Liver (tissue), 8 donors: ENCODE measurements at regions not wholly inside any gene's neighbourhood (a gene's known extent, or its start where the extent isn't known, plus 50 kb on each side); places are given as distances from the start of the nearest gene placed in this dataset.

ENCODE experiments used
- DNase-seq: peaks from one replicate; pipeline ENCODE4 v3.0.0-alpha.2; 2017; ENCODE audit warnings: low spot score
- H3K27ac ChIP-seq, 2 donors: one replicate each; pipeline ENCODE4 v1.7.0; 2013; ENCODE audit warnings: inconsistent platforms in 2 of 2, low read length in 2 of 2, control low read depth in 1 of 2, low read depth in 1 of 2, mild to moderate bottlenecking in 1 of 2
- H3K27me3 ChIP-seq, 4 donors: one replicate each; pipeline versions ENCODE4 v1.6.1 to v1.7.0; 2013; ENCODE audit warnings: low read length in 3 of 4, inconsistent platforms in 1 of 4, mild to moderate bottlenecking in 1 of 4, moderate library complexity in 1 of 4; ENCODE audit not compliant: control insufficient read depth in 4 of 4, insufficient read depth in 4 of 4
- H3K36me3 ChIP-seq, 4 donors: one replicate each; pipeline versions ENCODE4 v1.6.1 to v1.7.0; 2013; ENCODE audit warnings: low read length in 3 of 4, mild to moderate bottlenecking in 3 of 4, low read depth in 1 of 4, moderate library complexity in 1 of 4; ENCODE audit not compliant: control insufficient read depth in 4 of 4, insufficient read depth in 3 of 4
- H3K4me1 ChIP-seq, 4 donors: one replicate each; pipeline versions ENCODE4 v1.6.1 to v1.7.0; 2013; ENCODE audit warnings: low read length in 3 of 4, mild to moderate bottlenecking in 3 of 4, moderate library complexity in 1 of 4; ENCODE audit not compliant: control insufficient read depth in 4 of 4, insufficient read depth in 4 of 4
- H3K4me3 ChIP-seq, 3 donors: one replicate each; pipeline versions ENCODE4 v1.6.1 to v1.7.0; 2013; ENCODE audit warnings: low read length in 3 of 3, control low read depth in 1 of 3, low read depth in 1 of 3, mild to moderate bottlenecking in 1 of 3
- H3K9ac ChIP-seq, 2 donors: one replicate each; pipeline ENCODE4 v1.7.0; 2013; ENCODE audit warnings: low read length in 2 of 2, mild to moderate bottlenecking in 2 of 2, moderate library complexity in 2 of 2, control low read depth in 1 of 2, low read depth in 1 of 2
- H3K9me3 ChIP-seq, 4 donors: one replicate each; pipeline versions ENCODE4 v1.6.1 to v1.7.0; 2013; ENCODE audit warnings: low read length in 3 of 4; ENCODE audit not compliant: control insufficient read depth in 4 of 4
- ATF3 ChIP-seq: IDR thresholded peaks from 2 replicates; pipeline ENCODE4 v1.6.1; 2016; ENCODE audit warnings: antibody characterized with exemption
- CTCF ChIP-seq: fragments of 150-350 bp; IDR thresholded peaks from 2 replicates; pipeline ENCODE4 v1.5.1; 2017; ENCODE audit warnings: improper control_type of control experiment, low read depth, low read length; ENCODE audit not compliant: missing input control
- EGR1 ChIP-seq, 2 donors: IDR thresholded peaks; 2 replicates each; pipeline ENCODE4 v1.6.1; 2016 to 2018; ENCODE audit warnings: antibody characterized with exemption in 2 of 2, low read depth in 2 of 2
- FOXA1 ChIP-seq: IDR thresholded peaks from 2 replicates; pipeline ENCODE4 v1.6.1; 2016; ENCODE audit warnings: antibody characterized with exemption
- FOXA2 ChIP-seq: IDR thresholded peaks from 2 replicates; pipeline ENCODE4 v1.6.1; 2016; ENCODE audit warnings: antibody characterized with exemption
- GABPA ChIP-seq, 2 donors: IDR thresholded peaks in 1 of 2; conservative IDR thresholded peaks in 1 of 2; 2 replicates each; pipeline ENCODE4 v1.6.1; 2016; ENCODE audit warnings: antibody characterized with exemption in 2 of 2, mild to moderate bottlenecking in 1 of 2, moderate library complexity in 1 of 2
- HNF4A ChIP-seq, 2 donors: conservative IDR thresholded peaks; 2 replicates each; pipeline ENCODE4 v1.6.1; 2016; ENCODE audit warnings: antibody characterized with exemption in 2 of 2, mild to moderate bottlenecking in 2 of 2
- HNF4G ChIP-seq: IDR thresholded peaks from 2 replicates; pipeline ENCODE4 v1.6.1; 2016; ENCODE audit warnings: antibody characterized with exemption
- JUND ChIP-seq, 2 donors: IDR thresholded peaks; 2 replicates each; pipeline ENCODE4 v1.6.1; 2016; ENCODE audit warnings: antibody characterized with exemption in 2 of 2
- MAX ChIP-seq: IDR thresholded peaks from 2 replicates; pipeline ENCODE4 v1.6.1; 2016; ENCODE audit warnings: antibody characterized with exemption
- NR2F2 ChIP-seq: IDR thresholded peaks from 2 replicates; pipeline ENCODE4 v1.6.1; 2016; ENCODE audit warnings: antibody characterized with exemption
- RAD21 ChIP-seq, 2 donors: IDR thresholded peaks; 2 replicates each; pipeline ENCODE4 v1.6.1; 2016; ENCODE audit warnings: antibody characterized with exemption in 2 of 2, mild to moderate bottlenecking in 2 of 2
- REST ChIP-seq: IDR thresholded peaks from 2 replicates; pipeline ENCODE4 v1.6.1; 2016; ENCODE audit warnings: antibody characterized with exemption, mild to moderate bottlenecking
- RXRA ChIP-seq, 2 donors: IDR thresholded peaks; 2 replicates each; pipeline ENCODE4 v1.6.1; 2017 to 2018; ENCODE audit warnings: antibody characterized with exemption in 2 of 2, mild to moderate bottlenecking in 1 of 2
- SP1 ChIP-seq: IDR thresholded peaks from 2 replicates; pipeline ENCODE4 v1.6.1; 2018; ENCODE audit warnings: antibody characterized with exemption, mild to moderate bottlenecking
- TAF1 ChIP-seq: conservative IDR thresholded peaks from 2 replicates; pipeline ENCODE4 v1.6.1; 2016; ENCODE audit warnings: antibody characterized with exemption, mild to moderate bottlenecking
- YY1 ChIP-seq: IDR thresholded peaks from 2 replicates; pipeline ENCODE4 v1.6.1; 2016; ENCODE audit warnings: antibody characterized with exemption, mild to moderate bottlenecking
- ZBTB33 ChIP-seq: IDR thresholded peaks from 2 replicates; pipeline ENCODE4 v1.6.1; 2016; ENCODE audit warnings: antibody characterized with exemption
- WGBS: extraction: QIAGEN DNeasy Blood & Tissue Kit; methylation state at CpG from one replicate; pipeline ENCODE4 v1.1.7; 2013; 5-methylcytosine and 5-hydroxymethylcytosine counted together
- donor health status: healthy.
- donor health status: healthy.
- donor health status: healthy.
- donor health status: healthy.
- donor health status: healthy.

- Histone ChIP-seq H3K27ac (no peak overlapping the region), H3K9ac (no peak overlapping the region), H3K4me3 (no peak overlapping the region), H3K4me1 (no peaks in the 10 kb centered on the region), H3K36me3 (no peaks in the 10 kb centered on the region), H3K27me3 (no peaks in the 10 kb centered on the region), H3K9me3 (no peaks in the 10 kb centered on the region)
- WGBS: 66% methylated on average over 2 of the region's 2 CpGs
- TF ChIP-seq YY1 (no peak), JUND (IDR thresholded peaks at IDR 0.05) (no peak), CTCF (no peak), EGR1 (IDR thresholded peaks at IDR 0.05; ENCODE audit: low read depth in 2 of 2) (no peak), SP1 (no peak), NR2F2 (no peak), RXRA (IDR thresholded peaks at IDR 0.05) (no peak), MAX (no peak)
- no peak for DNase-seq
Observed at GRCh38 chr5:20590356-20590755, 602.4 kb upstream of the CDH18 start.

- no peaks in the 10 kb centered on the region for H3K27me3 ChIP-seq
- 24% methylated on average over 5 of the region's 5 CpGs for WGBS
- no peaks in the 10 kb centered on the region for H3K36me3 ChIP-seq
- H3K27ac ChIP-seq: no peak overlapping the region
- no peak overlapping the region for H3K9ac ChIP-seq
- TF ChIP-seq JUND (IDR thresholded peaks at IDR 0.05): no peak
- no peak for TF ChIP-seq RXRA (IDR thresholded peaks at IDR 0.05)
- TF ChIP-seq HNF4G: no peak
- no peak for TF ChIP-seq RAD21 (IDR thresholded peaks at IDR 0.05)
- no peak for TF ChIP-seq EGR1 (IDR thresholded peaks at IDR 0.05; ENCODE audit: low read depth in 2 of 2)
- no peak for TF ChIP-seq FOXA1
- no peak for TF ChIP-seq YY1
- TF ChIP-seq TAF1: no peak
- TF ChIP-seq SP1: no peak
- no peak for TF ChIP-seq ATF3
- no peak for TF ChIP-seq FOXA2
- TF ChIP-seq CTCF: no peak
- TF ChIP-seq REST: no peak
- TF ChIP-seq MAX: no peak
- TF ChIP-seq HNF4A (conservative IDR thresholded peaks at IDR 0.05): no peak
- TF ChIP-seq ZBTB33: no peak
- no peak for TF ChIP-seq NR2F2
- no peak for TF ChIP-seq GABPA (IDR thresholded peaks at IDR 0.05 in 1 of 2, conservative IDR thresholded peaks at IDR 0.05 in 1 of 2)
- no peaks in the 10 kb centered on the region for H3K9me3 ChIP-seq
- no peak for DNase-seq
- H3K4me1 ChIP-seq: no peaks in the 10 kb centered on the region
- H3K4me3 ChIP-seq: no peak overlapping the region
Observed at GRCh38 chr5:20575571-20575970, 587.6 kb upstream of the CDH18 start.
